ENCODE measurements at regions not wholly inside any gene's neighbourhood (a gene's known extent, or its start where the extent isn't known, plus 50 kb on each side); places are given as distances from the start of the nearest gene placed in this dataset.

GRCh38 chr9:116078640-116079039 lies 75.0 kb upstream of the PAPPA start:
- no peak for TF ChIP-seq CTCF (IDR thresholded peaks at IDR 0.05)
- TF ChIP-seq ZFX (IDR thresholded peaks at IDR 0.05; ENCODE audit: borderline replicate concordance) = no peak

All from 22Rv1 (cell line).